A673 (cell line): ENCODE measurements at regions not wholly inside any gene's neighbourhood (a gene's known extent, or its start where the extent isn't known, plus 50 kb on each side); places are given as distances from the start of the nearest gene placed in this dataset.

Source experiments
- EZH2 ChIP-seq: fragments of 200-600 bp; sonication (generic); IDR thresholded peaks from 2 replicates; pipeline ENCODE4 v1.6.1; 2017; ENCODE audit warnings: borderline replicate concordance, low read depth, mild to moderate bottlenecking, mixed read lengths, antibody characterized with exemption, low read length; ENCODE audit not compliant: poor library complexity, severe bottlenecking
- TF ChIP-seq, protein P1 (sequence below): fragments of 300-800, 200-600 bp; sonication (generic); conservative IDR thresholded peaks from 2 replicates; pipeline ENCODE4 v1.5.1; 2017; ENCODE audit warnings: low read depth, mild to moderate bottlenecking, antibody characterized with exemption, low read length, moderate library complexity, mixed read lengths

DNA sequence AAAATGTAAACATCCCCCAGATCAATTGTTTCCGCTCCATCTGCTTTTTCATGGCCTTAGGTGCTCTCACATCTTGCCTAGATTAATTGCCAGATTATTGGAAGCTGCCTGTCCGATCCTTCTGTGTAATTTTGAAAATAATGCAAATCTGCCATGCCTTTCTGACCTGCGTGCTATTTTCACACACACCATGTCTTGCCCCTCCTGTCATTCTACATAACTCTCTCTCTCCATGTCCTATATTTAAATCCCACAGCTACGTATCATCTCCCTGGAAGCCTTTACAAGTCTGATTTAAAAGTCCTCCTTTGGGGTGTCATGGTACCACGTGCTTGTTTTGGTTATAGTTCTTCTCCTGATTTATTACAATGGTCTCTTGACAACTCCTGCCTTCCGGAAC lies 247.6 kb upstream of the ELAVL2 start:
- no peak for TF ChIP-seq EZH2
- TF ChIP-seq, protein P1, sequence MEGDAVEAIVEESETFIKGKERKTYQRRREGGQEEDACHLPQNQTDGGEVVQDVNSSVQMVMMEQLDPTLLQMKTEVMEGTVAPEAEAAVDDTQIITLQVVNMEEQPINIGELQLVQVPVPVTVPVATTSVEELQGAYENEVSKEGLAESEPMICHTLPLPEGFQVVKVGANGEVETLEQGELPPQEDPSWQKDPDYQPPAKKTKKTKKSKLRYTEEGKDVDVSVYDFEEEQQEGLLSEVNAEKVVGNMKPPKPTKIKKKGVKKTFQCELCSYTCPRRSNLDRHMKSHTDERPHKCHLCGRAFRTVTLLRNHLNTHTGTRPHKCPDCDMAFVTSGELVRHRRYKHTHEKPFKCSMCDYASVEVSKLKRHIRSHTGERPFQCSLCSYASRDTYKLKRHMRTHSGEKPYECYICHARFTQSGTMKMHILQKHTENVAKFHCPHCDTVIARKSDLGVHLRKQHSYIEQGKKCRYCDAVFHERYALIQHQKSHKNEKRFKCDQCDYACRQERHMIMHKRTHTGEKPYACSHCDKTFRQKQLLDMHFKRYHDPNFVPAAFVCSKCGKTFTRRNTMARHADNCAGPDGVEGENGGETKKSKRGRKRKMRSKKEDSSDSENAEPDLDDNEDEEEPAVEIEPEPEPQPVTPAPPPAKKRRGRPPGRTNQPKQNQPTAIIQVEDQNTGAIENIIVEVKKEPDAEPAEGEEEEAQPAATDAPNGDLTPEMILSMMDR: no peak
